WERI-Rb-1 (cell line): ENCODE measurements at regions not wholly inside any gene's neighbourhood (a gene's known extent, or its start where the extent isn't known, plus 50 kb on each side); places are given as distances from the start of the nearest gene placed in this dataset.

ENCODE experiments used
- DNase-seq: peaks from one replicate; pipeline ENCODE4 v3.0.0-alpha.2; 2020
- H3K27ac ChIP-seq: fragments of 250-450 bp; sonication (Bioruptor Pico); 2 replicates; pipeline ENCODE4 v1.5.1; 2020; ENCODE audit warnings: mild to moderate bottlenecking, moderate library complexity
- H3K27me3 ChIP-seq: fragments of 250-450 bp; sonication (Bioruptor Pico); 2 replicates; pipeline ENCODE4 v1.5.1; 2021; ENCODE audit warnings: mild to moderate bottlenecking, low read depth, moderate library complexity; ENCODE audit not compliant: insufficient read depth, severe bottlenecking
- H3K36me3 ChIP-seq: fragments of 250-450 bp; sonication (Bioruptor Pico); 2 replicates; pipeline ENCODE4 v1.5.1; 2020; ENCODE audit warnings: mild to moderate bottlenecking, moderate library complexity
- H3K4me3 ChIP-seq: 2 replicates; pipeline ENCODE4 v1.5.1; 2011; ENCODE audit warnings: low read depth, mild to moderate bottlenecking, control low read depth, low read length
- H3K9me3 ChIP-seq: fragments of 250-450 bp; sonication (Bioruptor Pico); 2 replicates; pipeline ENCODE4 v1.5.1; 2021; ENCODE audit warnings: mild to moderate bottlenecking, moderate library complexity; ENCODE audit not compliant: severe bottlenecking
- CTCF ChIP-seq: IDR thresholded peaks from 2 replicates; pipeline ENCODE4 v1.5.1; 2011; ENCODE audit warnings: low read depth, mild to moderate bottlenecking, control low read depth, inconsistent platforms, low read length

DNA sequence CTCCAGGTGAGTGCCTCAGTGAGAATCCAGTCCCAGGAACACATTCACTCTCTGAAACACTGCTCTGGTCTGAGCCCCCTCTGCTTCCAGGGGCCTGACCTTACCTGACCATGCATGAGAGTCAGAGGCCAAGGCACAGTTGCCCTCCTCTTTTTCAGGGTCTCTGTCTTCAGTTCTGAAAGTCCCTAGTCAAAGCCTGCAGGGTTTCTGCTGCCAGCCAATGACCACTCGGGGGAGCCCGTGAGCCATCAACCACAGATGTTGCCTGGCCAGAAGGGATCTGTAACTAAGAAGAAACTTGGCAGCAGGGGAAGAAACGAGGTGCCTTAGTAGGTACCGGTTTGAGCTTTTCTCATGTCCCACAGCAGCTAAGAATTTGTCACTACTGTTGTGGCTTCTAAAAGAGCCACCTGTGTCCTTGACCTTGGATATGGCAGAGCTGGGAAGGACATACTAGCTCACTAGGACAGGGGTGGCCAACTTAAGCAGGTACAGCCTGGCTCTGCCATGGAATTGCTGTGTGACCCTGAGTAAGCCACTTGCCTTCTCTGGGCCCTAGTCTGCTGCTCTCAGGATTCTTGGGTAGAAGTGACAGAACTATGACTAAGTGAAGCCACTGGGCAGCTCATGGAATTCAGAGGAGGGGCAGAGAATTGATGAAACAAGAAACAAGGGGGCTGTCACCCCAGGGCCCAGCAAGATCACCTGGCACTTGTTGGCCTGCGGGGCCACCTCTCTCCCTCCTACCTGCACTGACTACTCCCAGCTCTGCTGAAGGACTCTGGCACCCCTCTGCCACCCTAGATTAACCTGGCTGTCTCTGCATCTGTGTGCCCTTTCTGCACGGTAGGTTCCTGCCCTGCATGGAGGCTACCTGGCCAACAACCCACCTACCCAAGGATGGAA lies 83.8 kb upstream of the GPR26 start:
- peak; percentile 75 for DNase-seq

DNA sequence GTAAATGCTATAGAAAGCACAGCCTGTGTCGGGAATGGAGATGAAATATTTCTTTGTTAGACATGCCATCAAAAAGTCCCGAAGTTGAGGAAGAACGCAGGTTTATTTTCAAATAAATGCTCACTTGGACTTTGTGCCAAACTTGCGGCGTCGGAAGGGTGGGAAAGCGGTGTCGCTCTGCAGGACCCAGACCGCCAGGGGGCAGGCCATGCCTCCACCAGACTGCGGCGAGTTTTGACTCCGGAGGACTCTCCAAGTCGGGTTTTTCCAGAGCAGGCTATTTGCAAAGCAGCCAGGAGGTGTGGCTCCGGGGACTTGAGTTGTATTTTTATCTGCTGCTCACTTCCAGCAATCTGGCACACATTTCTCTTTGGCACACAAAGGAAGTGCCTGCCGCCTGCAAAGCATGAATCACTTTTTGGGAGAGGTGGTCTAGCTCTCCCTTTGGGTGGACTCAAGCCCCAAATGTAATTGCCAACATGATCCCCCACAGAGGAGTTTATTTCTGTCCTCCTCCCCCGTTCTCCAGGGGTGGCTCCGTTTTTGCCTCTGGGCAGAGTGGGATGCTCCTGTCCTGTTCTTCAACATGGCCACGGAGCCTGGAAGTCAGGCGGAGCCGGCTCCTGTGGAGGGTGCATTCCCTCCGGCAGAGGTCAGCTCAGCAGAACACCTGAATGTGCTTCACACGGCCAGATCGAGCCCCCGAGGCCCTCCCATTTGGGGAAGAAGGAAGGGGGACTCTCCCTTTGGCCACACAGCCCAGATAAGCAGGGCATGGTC lies 82.3 kb upstream of the GPR26 start:
- Histone ChIP-seq H3K36me3 (no peaks in the 10 kb centered on the region), H3K27ac (no peak overlapping the region), H3K9me3 (no peaks in the 10 kb centered on the region), H3K27me3 (peaks cover 98% of the 10 kb centered on the region), H3K4me3 (no peak overlapping the region)
- peak; percentile 88 for TF ChIP-seq CTCF
- peak; percentile 61 for DNase-seq

More for the DNA sequence above, 83.8 kb upstream of the GPR26 start:
- Histone ChIP-seq H3K27ac (no peak overlapping the region), H3K9me3 (no peaks in the 10 kb centered on the region), H3K36me3 (no peaks in the 10 kb centered on the region), H3K4me3 (no peak overlapping the region), H3K27me3 (peaks cover 98% of the 10 kb centered on the region)
- TF ChIP-seq CTCF = peak; percentile 78

DNA sequence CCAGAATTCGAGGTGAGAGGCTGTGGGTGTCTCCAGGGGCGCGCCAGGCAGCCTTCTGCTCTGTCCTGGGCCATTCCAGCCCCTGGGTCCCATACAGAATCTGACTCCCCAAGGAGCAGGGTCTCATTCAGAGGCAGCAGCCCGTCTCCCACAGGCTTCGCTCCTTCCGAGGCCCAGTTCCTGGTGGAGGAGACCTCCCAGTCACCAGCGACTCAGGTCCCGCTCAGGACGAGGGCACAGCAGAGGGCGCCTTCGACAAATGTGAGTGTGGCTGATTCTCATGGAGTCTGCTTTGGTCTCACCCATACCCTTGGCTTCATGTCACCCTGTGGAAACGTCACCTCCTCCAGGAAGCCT lies 81.8 kb upstream of the GPR26 start:
- no peak for DNase-seq
- peaks cover 98% of the 10 kb centered on the region for H3K27me3 ChIP-seq
- TF ChIP-seq CTCF = peak; percentile 7; the same call in 1 of the 2 replicates

DNA sequence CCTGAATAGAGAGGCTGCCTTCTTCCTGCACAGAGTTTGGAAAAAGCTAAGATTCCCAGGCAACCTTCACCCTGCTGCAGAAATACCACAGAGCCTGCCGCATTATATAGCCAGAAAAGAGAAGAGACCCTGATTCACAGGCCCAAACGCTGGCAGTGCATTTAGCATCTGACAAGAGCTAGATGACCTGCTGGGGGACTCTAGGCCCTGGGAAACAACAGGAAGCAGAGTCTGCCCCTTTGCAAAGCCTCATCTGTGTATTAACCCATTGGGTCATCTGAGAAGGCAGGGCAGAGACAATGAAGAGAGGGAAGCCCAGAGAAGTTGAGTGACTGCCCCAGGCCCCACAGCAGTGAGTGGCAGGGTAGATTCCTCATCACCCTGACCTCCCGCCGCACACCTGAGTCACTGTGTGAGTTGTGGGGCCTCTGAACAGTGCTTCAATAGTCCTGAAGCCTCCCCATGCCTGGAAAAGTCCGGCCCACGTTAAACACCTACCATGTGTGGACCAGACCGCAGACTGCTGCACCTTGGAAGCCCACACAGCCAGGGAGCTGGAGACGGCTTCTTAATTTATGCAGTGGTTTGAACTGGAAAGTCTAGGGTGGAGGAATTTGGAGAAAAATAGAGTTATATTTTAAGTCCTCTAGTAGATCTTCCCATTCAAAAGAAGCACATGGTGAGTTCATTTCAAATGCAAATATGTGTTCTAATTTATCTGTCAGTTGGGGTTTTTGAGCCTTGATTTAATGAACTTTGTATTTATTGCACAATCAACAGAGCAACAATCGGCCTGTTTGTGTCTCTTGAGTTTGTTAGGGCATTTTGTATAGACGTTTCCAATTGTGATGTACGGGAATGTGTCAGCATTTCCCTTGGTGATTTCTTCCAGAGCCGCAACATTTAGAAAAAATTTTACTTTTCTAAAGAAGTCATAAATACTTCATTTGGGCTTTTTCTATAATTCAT lies 80.4 kb upstream of the GPR26 start:
- Histone ChIP-seq H3K27ac (no peak overlapping the region), H3K4me3 (no peak overlapping the region), H3K9me3 (no peaks in the 10 kb centered on the region), H3K27me3 (peaks cover 99% of the 10 kb centered on the region), H3K36me3 (no peaks in the 10 kb centered on the region)
- DNase-seq = no peak
- TF ChIP-seq CTCF = no peak

More for the DNA sequence above, 81.8 kb upstream of the GPR26 start:
- no peak overlapping the region for H3K4me3 ChIP-seq
- no peak overlapping the region for H3K27ac ChIP-seq
- H3K36me3 ChIP-seq = no peaks in the 10 kb centered on the region
- no peaks in the 10 kb centered on the region for H3K9me3 ChIP-seq

GRCh38 chr10:123587110-123587509 lies 79.0 kb upstream of the GPR26 start:
- no peak for DNase-seq
- Histone ChIP-seq H3K4me3 (no peak overlapping the region), H3K27ac (no peak overlapping the region)

More at GRCh38 chr10:123587110-123587509, 79.0 kb upstream of the GPR26 start:
- no peaks in the 10 kb centered on the region for H3K36me3 ChIP-seq
- no peaks in the 10 kb centered on the region for H3K9me3 ChIP-seq
- peaks cover 96% of the 10 kb centered on the region for H3K27me3 ChIP-seq
- no peak for TF ChIP-seq CTCF
